IMR-90 (cell line): ENCODE measurements at regions not wholly inside any gene's neighbourhood (a gene's known extent, or its start where the extent isn't known, plus 50 kb on each side); places are given as distances from the start of the nearest gene placed in this dataset.

Experiments used
- ATAC-seq: fragments of 200-7000 bp; cut with Tn5 transposase; 2 replicates; pipeline ENCODE4 v1.9.1; 2020; ENCODE audit warnings: low read depth, mild to moderate bottlenecking, moderate library complexity
- BruUV-seq: library from RNA; stranded (reverse); fragments of 400-500 nt; replicated peaks from 2 replicates; lab custom pipeline; 2021; lab: Mats Ljungman, UMichigan
- CTCF ChIA-PET: fragments of 300-600 bp; formaldehyde crosslinking; extraction: SDS; loops from one replicate; lab custom pipeline; 2021; ENCODE audit warnings: antibody characterized with exemption; lab: Yijun Ruan, JAX
- POLR2A ChIA-PET: fragments of 300-600 bp; sonication (Branson Sonifier 250); formaldehyde crosslinking; loops from one replicate; lab custom pipeline; 2022; ENCODE audit warnings: antibody characterized with exemption; ENCODE audit not compliant: unreplicated experiment; lab: Charles Lee
- DNase-seq: peaks from one replicate; pipeline ENCODE4 v3.0.0; 2013
- H2AFZ ChIP-seq: replicated peaks from 2 replicates; pipeline ENCODE3; 2013; ENCODE audit warnings: low read length, mild to moderate bottlenecking; ENCODE audit not compliant: poor library complexity
- H2AK5ac ChIP-seq: 2 replicates; pipeline ENCODE4 v1.6.1; 2013; ENCODE audit warnings: low read depth, low read length, inconsistent platforms
- H2AK9ac ChIP-seq: replicated peaks from 2 replicates; pipeline ENCODE3; 2013; ENCODE audit warnings: mild to moderate bottlenecking, low read depth, low read length, moderate library complexity; ENCODE audit not compliant: poor library complexity
- H2BK120ac ChIP-seq: 2 replicates; pipeline ENCODE4 v1.6.1; 2013; ENCODE audit warnings: low read depth, low read length, inconsistent platforms
- H2BK15ac ChIP-seq: 3 replicates; pipeline ENCODE4 v1.6.1; 2013; ENCODE audit warnings: low read depth, low read length, inconsistent platforms
- H2BK20ac ChIP-seq: 2 replicates; pipeline ENCODE4 v1.6.1; 2013; ENCODE audit warnings: low read depth, mild to moderate bottlenecking, inconsistent platforms, low read length, moderate library complexity
- H2BK5ac ChIP-seq: 2 replicates; pipeline ENCODE4 v1.6.1; 2013; ENCODE audit warnings: mild to moderate bottlenecking, low read depth, low read length, inconsistent platforms; ENCODE audit not compliant: poor library complexity, severe bottlenecking
- H3K14ac ChIP-seq: replicated peaks from 2 replicates; pipeline ENCODE4 v1.6.1; 2013; ENCODE audit warnings: low read depth, low read length, inconsistent platforms
- H3K18ac ChIP-seq: 2 replicates; pipeline ENCODE4 v1.6.1; 2013; ENCODE audit warnings: low read depth, low read length, control low read depth
- H3K23ac ChIP-seq: 2 replicates; pipeline ENCODE4 v1.6.1; 2013; ENCODE audit warnings: low read depth, low read length, inconsistent platforms
- H3K27ac ChIP-seq: 2 replicates; pipeline ENCODE4 v1.5.1; 2013; ENCODE audit warnings: mild to moderate bottlenecking, control low read depth, low read length; ENCODE audit not compliant: insufficient read depth
- H3K27me3 ChIP-seq: 2 replicates; pipeline ENCODE4 v1.6.1; 2013; ENCODE audit warnings: low read length; ENCODE audit not compliant: control insufficient read depth, insufficient read depth
- H3K36me3 ChIP-seq: 2 replicates; pipeline ENCODE4 v1.6.1; 2013; ENCODE audit warnings: low read length, mixed read lengths; ENCODE audit not compliant: control insufficient read depth, insufficient read depth
- H3K4ac ChIP-seq: 2 replicates; pipeline ENCODE4 v1.6.1; 2013; ENCODE audit warnings: low read depth, low read length, inconsistent platforms
- H3K4me1 ChIP-seq: 2 replicates; pipeline ENCODE4 v1.6.1; 2013; ENCODE audit warnings: low read length, mixed read lengths; ENCODE audit not compliant: control insufficient read depth, insufficient read depth
- H3K4me2 ChIP-seq: 2 replicates; pipeline ENCODE4 v1.6.1; 2013; ENCODE audit warnings: low read depth, mild to moderate bottlenecking, control low read depth, low read length, moderate library complexity
- H3K4me3 ChIP-seq: 2 replicates; pipeline ENCODE4 v1.5.1; 2013; ENCODE audit warnings: low read depth, mild to moderate bottlenecking, control low read depth, low read length, moderate library complexity; ENCODE audit not compliant: insufficient read depth
- H3K56ac ChIP-seq: 2 replicates; pipeline ENCODE4 v1.6.1; 2013; ENCODE audit warnings: low read length, inconsistent platforms; ENCODE audit not compliant: insufficient read depth; ENCODE audit errors: extremely low read depth
- H3K79me1 ChIP-seq, 2 experiments: 2 replicates each; pipeline ENCODE4 v1.6.1; 2013; ENCODE audit warnings: low read length in 2 of 2, inconsistent platforms in 1 of 2, low read depth in 1 of 2
- H3K9ac ChIP-seq: 2 replicates; pipeline ENCODE4 v1.6.1; 2013; ENCODE audit warnings: low read depth, low read length, control low read depth
- H3K9me1 ChIP-seq: 2 replicates; pipeline ENCODE4 v1.6.1; 2013; ENCODE audit warnings: low read length, inconsistent platforms; ENCODE audit not compliant: insufficient read depth
- H3K9me3 ChIP-seq: 2 replicates; pipeline ENCODE4 v1.6.1; 2013; ENCODE audit warnings: low read length; ENCODE audit not compliant: control insufficient read depth, insufficient read depth
- H4K20me1 ChIP-seq: 2 replicates; pipeline ENCODE4 v1.6.1; 2013; ENCODE audit warnings: low read length, inconsistent platforms; ENCODE audit not compliant: insufficient read depth
- H4K5ac ChIP-seq: 2 replicates; pipeline ENCODE4 v1.6.1; 2013; ENCODE audit warnings: mild to moderate bottlenecking, low read depth, low read length, control low read depth
- H4K8ac ChIP-seq, 2 experiments: 2 replicates each; pipeline ENCODE4 v1.6.1; 2013; ENCODE audit warnings: low read depth in 2 of 2, low read length in 2 of 2, control low read depth in 1 of 2, inconsistent platforms in 1 of 2
- H4K91ac ChIP-seq: 2 replicates; pipeline ENCODE4 v1.6.1; 2013; ENCODE audit warnings: low read depth, low read length, inconsistent platforms; ENCODE audit not compliant: insufficient read depth
- SMC3 ChIP-seq: fragments of 150-350 bp; IDR thresholded peaks from 2 replicates; pipeline ENCODE4 v1.6.1; 2016; ENCODE audit warnings: low read depth, mild to moderate bottlenecking, antibody characterized with exemption, low read length, moderate library complexity
- WGBS, 2 experiments: methylation state at CpG; one replicate each; pipeline versions ENCODE4 v1.1.5 to v1.1.7; 2013; ENCODE audit warnings: missing lambda C conversion rate in 2 of 2; ENCODE audit not compliant: insufficient read length in 1 of 2; ENCODE audit errors: extremely low coverage in 2 of 2; 5-methylcytosine and 5-hydroxymethylcytosine counted together
- dilution Hi-C: fragments of 300-500 bp; cut with HindIII; formaldehyde crosslinking; loops from one replicate; pipeline ENCODE4 v1.14.3; 2018; ENCODE audit warnings: low sequenced_read_pairs; ENCODE audit not compliant: unreplicated experiment
- in situ Hi-C: fragments of 300-500 bp; cut with MboI; formaldehyde crosslinking; loops from 3 replicates; pipeline ENCODE4 v1.14.3; 2019; ENCODE audit warnings: low sequenced_read_pairs, inconsistent platforms, mixed read lengths
- intact Hi-C: fragments of 100-400 bp; cut with micrococcal nuclease; formaldehyde crosslinking; loops from 2 replicates; pipeline ENCODE4 v1.10.0; 2022

- no peak overlapping the region for H2BK20ac ChIP-seq
- H4K20me1 ChIP-seq, result no peaks in the 10 kb centered on the region
- in situ Hi-C loops, result loop anchor here (10.0 kb wide), 1 partner anchor 380 kb away; no protein-coding TSS in a partner anchor
- CTCF ChIA-PET, result no interaction called here
- H3K9me3 ChIP-seq, result peaks cover 4% of the 10 kb centered on the region; the same call in 1 of the 2 replicates
- no peak overlapping the region for H2AK5ac ChIP-seq
- no peak overlapping the region for H3K27ac ChIP-seq
- H3K4me1 ChIP-seq, result no peaks in the 10 kb centered on the region
- H3K9me1 ChIP-seq, result no peaks in the 10 kb centered on the region
- no peak overlapping the region for H2BK120ac ChIP-seq
- H2BK15ac ChIP-seq, result no peak overlapping the region
- H4K8ac ChIP-seq, result no peak overlapping the region
- intact Hi-C loops, result no loop called here
- ATAC-seq (no peak), DNase-seq (no peak)
- H3K79me1 ChIP-seq, result no peaks in the 10 kb centered on the region
- no peak overlapping the region for H3K4me3 ChIP-seq
- H3K23ac ChIP-seq, result no peak overlapping the region
- dilution Hi-C loops, result no loop called here
- no peak overlapping the region for H4K5ac ChIP-seq
- H3K4ac ChIP-seq, result no peak overlapping the region
- no peak overlapping the region for H2AFZ ChIP-seq
- no peaks in the 10 kb centered on the region for H3K27me3 ChIP-seq
- TF ChIP-seq SMC3, result no peak
- H2BK5ac ChIP-seq, result no peak overlapping the region
- no peak overlapping the region for H3K56ac ChIP-seq
- no peak overlapping the region for H2AK9ac ChIP-seq
- no TSS peak for BruUV-seq
- H4K91ac ChIP-seq, result no peak overlapping the region
- no peak overlapping the region for H3K4me2 ChIP-seq
- no peak overlapping the region for H3K14ac ChIP-seq
- no peak overlapping the region for H3K9ac ChIP-seq
- POLR2A ChIA-PET, result no interaction called here
- no peak overlapping the region for H3K18ac ChIP-seq
- WGBS, 2 experiments, result 59% methylated on average over 2 of the region's 5 CpGs; no CpG with 5 or more reads in 1 of the 2 experiments
- H3K36me3 ChIP-seq, result no peaks in the 10 kb centered on the region
Measured at GRCh38 chr16:79994418-79994817, 393.9 kb upstream of the MAF start.
